HG03064 (cell line): ENCODE measurements at regions not wholly inside any gene's neighbourhood (a gene's known extent, or its start where the extent isn't known, plus 50 kb on each side); places are given as distances from the start of the nearest gene placed in this dataset.
A peak's percentile ranks its signal among the peaks of the same experiment; 100 is the strongest.
"Not testable (repeated sequence)": the region's sequence is repeated elsewhere in the genome, so short reads cannot be mapped to it uniquely, and the experiment has no call there.

Source experiments
- ATAC-seq: cut with Tn5 transposase; IDR thresholded peaks from one replicate; pipeline ENCODE4 v1.9.1; 2021; ENCODE audit warnings: low read depth; ENCODE audit not compliant: unreplicated experiment

DNA sequence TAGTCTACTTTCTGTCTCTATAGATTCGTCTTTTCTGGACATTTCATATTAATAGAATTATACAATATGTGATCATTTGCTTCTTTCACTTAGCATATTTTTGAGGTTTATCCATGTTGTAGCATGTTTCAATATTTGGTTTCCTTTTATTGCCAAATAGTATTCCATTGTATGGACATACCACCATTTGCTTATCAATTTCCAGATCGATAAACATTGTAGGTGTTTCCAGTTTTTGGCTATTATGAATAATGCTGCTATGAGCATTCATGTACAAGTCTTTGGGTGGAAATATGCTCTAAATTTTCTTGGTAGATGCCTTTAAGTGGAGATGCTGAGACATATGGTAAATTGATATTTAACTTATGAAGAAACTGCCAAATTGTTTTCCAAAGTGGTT, 114.1 kb downstream of the RND3 start:
- no peak for ATAC-seq

DNA sequence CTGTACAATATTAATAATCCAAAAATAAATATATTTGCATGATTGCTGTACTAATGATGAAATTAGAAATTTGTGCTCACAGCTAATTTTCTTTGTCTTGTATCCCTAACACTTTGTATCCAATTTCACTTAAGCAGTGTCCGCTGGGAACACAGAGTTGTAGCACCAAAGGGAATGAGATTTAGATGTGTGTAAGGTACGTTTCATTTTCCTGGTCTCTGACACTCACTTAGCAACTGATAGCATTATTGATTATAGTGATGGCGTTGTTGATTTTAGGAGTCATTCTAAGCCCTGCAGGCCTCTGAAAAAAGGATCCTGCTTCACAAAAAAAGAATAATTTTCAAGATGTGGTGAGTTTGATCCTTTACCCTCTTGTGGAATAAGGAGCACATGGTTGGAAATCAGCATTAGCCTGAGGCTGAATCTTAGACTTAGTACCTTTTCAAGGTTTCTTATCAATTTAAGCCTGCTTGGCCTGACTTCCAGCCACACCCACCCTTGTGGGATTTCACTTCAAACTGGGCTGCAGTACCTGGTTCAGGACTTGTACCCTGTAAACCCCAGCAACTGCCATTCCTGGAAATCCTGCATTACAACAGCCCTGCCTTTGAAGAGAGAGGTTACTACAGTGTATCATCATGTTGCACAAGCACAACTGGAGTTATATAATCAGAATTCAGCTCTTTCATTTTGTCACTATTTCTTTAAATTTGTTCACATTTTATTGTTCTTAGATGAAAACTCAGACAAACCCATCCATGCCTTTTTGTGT, 116.2 kb downstream of the RND3 start:
- no peak for ATAC-seq

DNA sequence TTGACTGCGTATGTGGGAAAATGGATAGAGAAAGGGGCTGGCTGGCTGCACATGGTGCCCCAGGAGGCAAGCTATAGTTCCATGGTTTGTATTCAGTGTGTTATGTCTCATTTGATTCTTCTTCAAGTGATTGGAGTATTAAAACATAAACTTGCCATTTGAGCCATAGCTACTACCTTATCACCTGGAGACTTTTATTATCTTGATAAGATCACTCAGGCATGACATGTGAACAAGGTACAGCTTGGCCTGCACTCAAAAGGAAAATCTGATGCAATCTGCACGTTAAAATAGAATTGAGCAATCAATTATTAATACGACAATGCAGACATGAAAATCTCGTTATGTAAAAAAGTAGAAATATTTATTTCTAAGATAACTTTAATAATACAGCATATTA, 116.9 kb downstream of the RND3 start:
- no peak for ATAC-seq

DNA sequence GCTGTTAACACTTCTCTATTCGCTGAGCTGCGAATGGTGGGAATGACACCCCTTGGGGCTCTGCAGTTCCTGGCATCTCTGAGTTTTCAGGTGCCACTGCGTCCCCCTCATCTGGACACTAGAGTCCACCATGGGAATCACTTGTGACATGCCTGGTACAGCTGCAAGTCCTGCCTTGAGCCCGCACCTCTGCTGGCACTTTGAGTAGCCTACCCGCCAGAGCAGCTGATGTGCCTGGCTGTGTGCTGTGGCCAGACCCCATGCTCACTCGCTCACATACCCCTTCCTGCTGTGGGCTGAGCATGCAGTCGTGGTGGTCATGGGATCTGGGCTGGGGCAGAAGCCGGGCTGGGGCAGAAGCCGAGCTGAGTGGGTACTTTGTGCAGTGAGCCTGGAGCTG, 117.6 kb downstream of the RND3 start:
- no peak for ATAC-seq

DNA sequence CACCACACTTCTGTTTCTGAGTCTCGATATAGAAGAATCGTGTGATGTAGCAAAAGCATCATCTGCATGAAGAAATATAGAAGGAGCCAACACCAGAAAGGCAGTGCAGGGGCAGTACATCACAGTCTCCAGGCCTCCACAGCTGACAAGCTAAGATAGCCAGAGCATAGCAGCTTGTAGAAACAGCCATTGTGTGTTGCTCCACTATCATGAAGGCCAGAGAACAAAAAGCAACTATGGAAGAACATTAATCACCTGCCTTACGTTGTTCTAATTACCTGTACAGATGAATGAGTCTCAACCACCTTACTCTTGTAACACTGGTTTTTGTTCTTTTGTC, 129.0 kb downstream of the RND3 start:
- ATAC-seq: no peak

DNA sequence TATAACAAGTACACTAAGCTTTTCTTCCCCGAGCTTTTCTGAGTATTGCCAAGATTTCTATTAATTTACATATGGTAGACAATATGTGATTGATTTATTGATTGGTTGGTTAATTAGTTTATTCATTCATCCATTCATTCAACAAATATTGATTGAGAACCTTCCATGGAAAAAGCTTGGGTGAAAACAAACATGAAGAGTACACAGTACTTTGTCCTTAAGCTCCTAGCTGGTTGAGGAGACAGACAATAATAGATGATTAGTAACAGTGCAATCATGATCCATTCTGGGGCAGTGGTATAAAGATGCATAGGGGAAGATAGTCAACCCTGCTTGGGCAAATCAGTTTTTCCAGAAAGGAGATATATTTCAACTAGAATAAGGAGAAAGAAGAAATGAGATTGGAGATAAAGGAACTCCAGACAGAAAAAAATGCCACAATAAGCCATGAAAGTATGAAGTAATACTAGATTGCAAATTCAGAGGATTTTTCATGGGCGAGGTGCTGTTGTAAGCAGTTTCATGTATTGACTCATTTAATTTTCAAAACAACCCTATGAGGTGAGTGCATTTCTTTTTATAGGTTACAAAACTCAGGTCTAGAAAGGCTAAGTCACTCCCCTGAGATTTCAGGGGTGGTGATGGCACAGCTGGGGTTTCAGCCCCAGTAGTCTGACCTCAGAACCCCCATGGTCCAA, 129.5 kb downstream of the RND3 start:
- ATAC-seq: peak; percentile 77

DNA sequence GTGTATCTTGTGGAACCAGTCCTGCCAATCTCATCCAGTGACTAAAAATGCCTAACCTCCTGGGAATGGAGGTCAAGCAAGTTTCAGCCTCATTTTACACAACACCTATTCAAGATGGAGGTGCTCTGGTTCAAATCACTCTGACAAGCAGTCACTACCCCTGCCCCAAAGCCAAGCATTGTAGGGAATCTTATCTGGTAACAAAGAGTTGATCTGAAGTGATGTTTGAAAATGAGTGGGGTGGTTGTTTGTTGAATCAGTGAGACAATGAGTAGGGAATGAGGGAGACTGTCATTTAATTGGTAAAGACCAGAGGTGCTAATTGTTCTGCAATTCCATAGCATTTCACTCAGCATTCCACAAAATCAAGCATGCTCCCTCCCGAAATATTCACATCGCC, 132.0 kb downstream of the RND3 start:
- ATAC-seq: no peak

DNA sequence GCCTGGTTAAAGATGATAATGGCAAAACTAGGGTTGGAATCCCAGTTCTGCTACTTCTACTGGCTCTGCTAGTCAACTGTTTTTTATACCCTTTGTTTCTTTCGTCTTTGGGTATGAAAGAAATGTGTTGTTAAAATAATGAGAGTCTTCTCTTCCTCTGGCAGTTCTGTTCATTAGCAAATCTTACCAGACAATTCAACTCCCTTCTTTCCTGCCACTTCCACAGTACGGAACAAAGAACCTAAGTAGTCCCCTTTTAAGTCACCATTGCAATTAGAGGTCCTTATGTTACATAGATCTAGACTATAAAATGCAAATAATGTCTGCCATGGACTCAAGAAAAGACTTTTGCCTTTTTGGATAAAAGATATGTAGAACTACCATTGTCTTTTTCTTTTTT, 134.1 kb downstream of the RND3 start:
- ATAC-seq: no peak

DNA sequence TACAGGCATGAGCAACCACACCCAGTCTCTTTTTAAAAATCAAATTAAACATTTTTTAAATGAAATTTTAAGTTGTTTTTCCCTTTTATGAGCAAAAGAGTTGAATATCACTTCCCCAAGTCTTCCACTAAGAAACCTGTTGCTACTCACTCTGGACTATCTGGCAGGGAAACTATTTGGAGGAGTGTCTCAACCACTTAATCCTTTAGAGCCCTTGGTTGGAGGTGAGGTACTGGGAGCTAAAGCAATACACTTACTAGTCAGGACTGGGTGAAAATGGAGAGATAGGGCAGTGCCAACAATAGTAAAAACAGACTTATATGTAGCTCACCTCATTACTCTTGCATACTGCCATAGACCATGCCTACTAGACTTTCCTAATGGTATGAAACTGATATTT, 135.5 kb downstream of the RND3 start:
- ATAC-seq: no peak

DNA sequence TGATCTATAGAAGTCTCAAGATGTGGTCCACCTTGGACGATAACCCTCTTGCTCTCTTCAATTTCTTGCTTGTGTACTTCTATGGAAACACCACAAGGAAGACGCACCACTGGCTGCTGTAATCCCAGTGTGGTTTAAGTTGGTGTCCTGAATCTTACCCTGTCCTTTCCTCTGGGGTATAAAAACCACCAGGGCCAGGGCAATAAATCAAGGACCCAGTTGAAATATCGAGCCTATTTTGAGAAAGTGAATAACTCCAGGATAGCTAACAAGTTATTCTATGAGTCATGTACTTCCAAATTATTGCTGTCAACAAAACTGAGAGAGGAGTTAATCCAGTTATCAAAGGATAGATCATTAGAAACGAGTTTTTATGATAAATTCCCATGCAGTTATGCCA, 137.0 kb downstream of the RND3 start:
- no peak for ATAC-seq

DNA sequence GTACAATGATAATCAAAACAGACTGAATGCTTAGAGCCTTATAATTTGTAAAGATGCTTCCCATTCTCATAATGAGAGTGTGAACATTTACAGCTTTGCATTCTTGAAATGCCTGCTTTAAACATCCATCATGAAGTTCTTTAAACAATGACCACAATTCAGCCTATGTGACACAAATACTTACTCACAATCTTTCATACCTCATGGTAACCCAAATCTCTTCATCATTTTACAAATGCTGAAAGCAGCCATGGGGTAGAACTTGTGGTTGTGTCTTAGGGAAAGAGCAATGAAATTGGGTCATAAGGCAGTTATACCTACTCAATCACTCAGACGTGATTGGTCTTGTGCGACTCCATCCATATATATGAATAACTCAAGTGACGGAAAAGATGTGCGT, 140.7 kb downstream of the RND3 start:
- no peak for ATAC-seq

DNA sequence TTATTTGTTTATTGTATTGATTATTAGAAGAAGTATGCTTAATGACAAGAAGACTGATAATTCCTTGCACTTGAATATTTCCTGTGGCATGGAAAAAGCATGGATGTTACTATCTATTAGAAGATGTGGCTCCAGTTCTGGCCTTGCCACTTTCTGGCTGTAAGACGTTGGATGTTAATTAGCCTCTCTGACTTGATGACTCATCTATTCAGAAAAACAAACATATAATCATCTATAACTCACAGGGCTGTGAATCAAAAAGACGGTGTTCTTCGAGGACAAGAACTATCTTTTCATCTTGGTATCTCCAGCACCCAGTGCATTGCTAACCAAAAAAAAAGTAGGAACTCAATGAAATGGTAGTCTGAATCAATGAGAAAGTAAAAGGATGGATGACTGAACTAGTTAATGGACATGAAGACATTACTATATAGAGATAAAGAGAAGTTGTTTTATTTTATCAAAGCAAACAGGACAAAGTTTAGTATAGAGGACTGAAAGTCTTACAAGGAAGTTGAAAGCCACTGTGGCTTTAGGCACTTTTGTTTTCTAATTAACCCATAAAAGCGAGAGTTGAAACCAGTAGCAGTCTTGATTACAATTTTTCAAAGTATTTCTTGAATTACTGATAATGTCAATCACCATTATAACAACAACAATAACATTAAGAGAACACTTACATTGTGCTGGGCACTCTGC, 145.3 kb downstream of the RND3 start:
- no peak for ATAC-seq

DNA sequence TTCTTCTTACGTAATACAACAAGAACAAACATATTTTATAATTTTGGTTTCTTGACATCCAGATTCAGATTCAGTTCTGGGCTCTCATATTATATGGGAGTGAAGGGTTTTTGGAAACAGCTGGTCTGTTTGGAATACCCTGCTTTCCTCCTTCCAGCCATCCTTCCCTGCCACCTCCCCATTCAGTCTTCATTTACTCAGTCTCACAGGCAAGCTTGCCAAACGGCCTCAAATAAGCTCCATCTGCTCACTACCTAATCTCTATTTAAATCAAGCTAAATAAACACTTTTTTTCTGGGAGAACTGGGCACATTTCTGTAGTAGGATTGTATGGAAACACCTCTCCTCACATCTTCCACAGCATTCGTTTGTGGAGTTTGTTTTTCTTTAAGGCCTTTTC, 147.5 kb downstream of the RND3 start:
- ATAC-seq: no peak

DNA sequence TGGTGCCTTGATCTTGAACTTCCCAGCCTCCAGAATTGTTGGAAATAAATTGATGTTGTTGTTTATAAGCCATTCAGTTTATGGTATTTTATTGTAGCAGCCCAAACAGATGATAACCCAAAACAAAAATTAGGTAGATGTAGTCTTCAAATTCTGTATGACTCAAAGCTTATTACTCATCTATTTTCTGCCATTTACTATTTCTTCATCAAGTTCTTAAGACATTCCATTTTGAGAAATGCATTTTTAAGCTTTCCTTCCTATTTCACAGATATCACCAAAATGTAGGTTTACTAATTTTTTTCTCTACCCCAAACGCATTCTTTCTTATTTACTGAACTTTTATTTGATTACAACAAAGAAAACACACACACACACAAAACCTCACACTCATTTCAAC, 148.2 kb downstream of the RND3 start:
- ATAC-seq: no peak

DNA sequence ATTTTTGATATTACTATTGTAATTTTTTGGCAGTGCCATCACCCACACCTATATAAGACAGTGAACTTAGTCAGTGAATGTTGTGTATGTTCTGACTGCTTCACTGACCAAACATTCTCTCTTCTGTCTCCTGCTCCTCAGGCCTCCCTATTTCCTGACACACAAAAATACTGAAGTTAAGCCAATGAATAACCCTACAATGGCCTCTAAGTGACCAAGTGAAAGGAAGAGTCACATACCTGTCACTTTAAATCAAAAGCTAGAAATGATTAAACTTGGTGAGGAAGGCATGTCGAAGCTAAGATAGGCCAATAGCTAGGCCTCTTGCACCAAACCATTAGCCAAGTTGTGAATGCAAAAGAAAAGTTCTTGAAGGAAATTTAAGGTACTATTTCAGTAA, 151.9 kb downstream of the RND3 start:
- no peak for ATAC-seq

DNA sequence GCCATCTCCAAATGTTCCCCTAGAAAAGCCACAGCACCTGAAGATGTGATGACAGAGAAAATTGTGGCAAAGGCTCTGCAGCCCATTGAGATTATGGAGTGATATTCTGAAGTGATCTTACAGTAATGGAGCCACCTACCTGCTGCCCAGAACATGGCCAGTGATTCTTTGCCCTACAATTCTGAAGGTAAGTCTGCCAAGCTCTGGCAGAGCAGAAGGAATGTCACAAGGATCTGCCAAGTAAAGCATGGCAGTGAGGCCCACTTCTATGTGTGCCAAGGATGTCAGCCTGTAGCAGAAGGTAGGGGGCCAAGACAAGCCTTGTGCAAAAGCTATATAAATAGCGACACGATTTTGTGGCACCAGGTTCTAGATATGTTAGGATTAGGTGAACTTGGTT, 155.1 kb downstream of the RND3 start:
- no peak for ATAC-seq

DNA sequence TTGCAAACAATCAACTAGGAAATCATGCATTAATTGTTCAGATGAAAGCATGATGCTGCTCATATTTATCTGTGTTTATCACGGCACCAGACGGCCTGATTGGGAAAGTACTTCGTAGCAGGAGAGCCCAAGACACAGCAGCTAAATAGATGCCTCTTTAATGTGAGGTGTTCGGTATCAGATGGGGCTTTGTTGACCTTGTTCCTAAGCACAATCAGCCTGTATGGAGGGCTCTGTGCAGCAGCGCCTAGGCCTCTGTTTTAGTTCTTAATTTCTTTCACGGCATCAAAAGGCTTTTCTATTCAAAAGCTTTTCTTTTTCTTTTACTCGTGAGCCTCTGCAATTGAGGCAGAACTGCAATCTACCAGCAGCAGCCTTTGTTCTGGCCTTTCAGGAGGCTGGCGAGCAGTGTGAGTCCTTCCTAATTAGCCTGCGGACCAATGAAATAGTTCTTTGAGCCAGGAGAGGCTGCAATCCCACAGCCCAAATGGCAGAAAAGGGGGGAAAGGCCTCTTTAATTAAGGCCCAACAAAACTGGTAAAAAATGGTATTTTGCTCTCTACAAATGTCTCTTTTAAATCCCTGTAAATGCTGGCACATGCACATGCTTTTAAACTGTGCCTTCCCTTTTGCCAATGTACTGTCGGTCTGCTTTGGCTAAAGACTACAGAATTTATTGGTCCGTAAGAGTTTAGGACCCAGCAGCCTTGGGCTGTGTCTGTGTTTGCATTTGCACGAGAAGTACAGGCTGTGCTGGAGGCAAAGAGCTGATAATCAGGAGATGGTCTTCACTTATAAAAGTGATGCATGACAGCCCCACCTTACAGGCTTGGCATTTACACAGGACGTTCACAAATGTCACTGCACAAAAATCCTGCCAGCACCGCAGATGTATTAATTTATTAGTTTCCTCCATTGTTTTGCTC, 159.6 kb downstream of the RND3 start:
- ATAC-seq: no peak

DNA sequence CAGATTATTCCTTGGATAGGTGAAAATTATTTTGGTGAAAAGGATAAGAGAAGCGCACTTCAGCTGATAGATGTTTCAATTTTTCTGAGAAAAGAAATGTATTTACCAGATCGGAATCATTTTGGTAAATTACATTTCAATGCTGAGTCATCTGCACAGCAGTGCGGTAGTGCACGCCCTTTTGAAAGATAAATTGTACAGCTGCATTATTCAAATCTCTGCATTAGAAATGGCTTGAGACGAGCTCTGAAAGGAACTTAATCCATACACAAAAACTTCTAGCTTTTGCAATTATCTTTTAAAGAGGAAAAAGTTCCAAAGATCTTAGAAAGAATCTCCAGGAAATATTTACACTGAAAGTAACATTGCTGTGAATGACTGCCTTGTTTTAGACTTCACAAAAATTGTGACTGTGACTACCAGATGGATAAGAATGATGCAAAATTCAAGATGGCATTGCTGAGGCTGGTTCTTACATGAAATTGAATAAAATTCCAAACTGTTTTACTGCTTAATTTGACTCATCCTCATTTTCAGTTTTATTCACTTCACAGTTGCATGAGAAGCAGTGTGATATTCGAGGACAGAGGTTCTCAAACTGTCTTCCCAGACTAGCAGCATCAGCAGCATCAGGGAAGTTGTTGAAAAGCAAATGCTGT, 161.7 kb downstream of the RND3 start:
- no peak for ATAC-seq

DNA sequence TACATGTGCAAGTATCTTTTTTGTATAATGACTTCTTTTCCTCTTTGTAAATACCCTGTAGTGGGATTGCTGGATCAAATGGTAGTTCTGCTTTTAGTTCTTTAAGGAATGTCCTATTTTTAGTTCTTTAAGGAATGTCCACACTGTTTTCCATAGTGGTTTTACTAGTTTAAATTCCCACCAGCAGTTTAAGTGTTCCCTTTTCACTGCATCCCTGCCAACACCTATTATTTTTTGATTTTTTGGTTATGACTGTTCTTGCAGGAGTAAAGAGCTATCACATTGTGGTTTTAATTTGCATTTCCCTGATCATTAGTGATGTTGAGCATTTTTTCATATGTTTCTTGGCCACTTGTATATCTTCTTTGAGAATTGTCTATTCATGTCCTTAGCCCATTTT, 164.4 kb downstream of the RND3 start:
- ATAC-seq: not testable (repeated sequence)

DNA sequence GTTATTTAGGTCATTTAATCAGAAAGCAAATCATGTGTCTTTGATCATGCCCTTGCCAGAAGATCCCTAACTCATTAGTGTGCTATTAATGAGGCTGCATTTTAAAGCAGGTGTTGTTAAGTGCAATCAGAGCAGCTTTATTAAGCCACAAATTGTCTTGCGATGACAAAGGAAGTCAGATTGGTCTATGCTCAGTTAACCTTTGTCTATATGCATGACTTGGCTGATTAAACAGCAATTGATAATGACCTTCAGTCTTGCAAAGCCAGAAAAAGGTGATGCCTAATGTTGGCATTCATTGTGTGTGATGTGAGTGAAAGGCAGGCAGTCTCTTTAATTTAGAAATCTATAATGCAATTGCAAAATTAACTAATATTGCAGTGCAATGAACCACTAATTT, 166.9 kb downstream of the RND3 start:
- ATAC-seq: no peak
